ENCODE measurements at regions not wholly inside any gene's neighbourhood (a gene's known extent, or its start where the extent isn't known, plus 50 kb on each side); places are given as distances from the start of the nearest gene placed in this dataset.

DNA sequence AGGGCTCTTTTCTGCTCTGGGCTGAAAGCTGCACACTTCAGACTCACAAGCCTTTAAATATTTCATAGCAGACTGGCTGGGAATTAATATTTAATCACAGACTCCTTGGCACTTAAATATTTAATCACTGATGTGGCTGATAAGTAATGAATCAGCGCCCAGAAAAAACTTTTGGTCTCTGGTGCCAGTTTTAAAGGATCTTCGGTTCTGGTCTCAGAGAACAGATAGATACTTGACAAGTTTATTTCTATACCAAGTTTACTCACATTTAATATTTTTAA lies 201.2 kb downstream of the MYCN start:
- no peak for TF ChIP-seq POLR2AphosphoS5 (IDR thresholded peaks at IDR 0.05)
- TF ChIP-seq, protein P1, sequence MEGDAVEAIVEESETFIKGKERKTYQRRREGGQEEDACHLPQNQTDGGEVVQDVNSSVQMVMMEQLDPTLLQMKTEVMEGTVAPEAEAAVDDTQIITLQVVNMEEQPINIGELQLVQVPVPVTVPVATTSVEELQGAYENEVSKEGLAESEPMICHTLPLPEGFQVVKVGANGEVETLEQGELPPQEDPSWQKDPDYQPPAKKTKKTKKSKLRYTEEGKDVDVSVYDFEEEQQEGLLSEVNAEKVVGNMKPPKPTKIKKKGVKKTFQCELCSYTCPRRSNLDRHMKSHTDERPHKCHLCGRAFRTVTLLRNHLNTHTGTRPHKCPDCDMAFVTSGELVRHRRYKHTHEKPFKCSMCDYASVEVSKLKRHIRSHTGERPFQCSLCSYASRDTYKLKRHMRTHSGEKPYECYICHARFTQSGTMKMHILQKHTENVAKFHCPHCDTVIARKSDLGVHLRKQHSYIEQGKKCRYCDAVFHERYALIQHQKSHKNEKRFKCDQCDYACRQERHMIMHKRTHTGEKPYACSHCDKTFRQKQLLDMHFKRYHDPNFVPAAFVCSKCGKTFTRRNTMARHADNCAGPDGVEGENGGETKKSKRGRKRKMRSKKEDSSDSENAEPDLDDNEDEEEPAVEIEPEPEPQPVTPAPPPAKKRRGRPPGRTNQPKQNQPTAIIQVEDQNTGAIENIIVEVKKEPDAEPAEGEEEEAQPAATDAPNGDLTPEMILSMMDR (IDR thresholded peaks at IDR 0.05), result no peak
